DMS79 treated with DMSO at 0.1 percent for 48 hours (cell line): ENCODE measurements at regions not wholly inside any gene's neighbourhood (a gene's known extent, or its start where the extent isn't known, plus 50 kb on each side); places are given as distances from the start of the nearest gene placed in this dataset.
A peak's percentile ranks its signal among the peaks of the same experiment; 100 is the strongest.
"Not testable (repeated sequence)": the region's sequence is repeated elsewhere in the genome, so short reads cannot be mapped to it uniquely, and the experiment has no call there.

ENCODE experiments used
- DNase-seq: peaks from one replicate; lab custom pipeline; 2025; lab: John Stamatoyannopoulos, UW

DNA sequence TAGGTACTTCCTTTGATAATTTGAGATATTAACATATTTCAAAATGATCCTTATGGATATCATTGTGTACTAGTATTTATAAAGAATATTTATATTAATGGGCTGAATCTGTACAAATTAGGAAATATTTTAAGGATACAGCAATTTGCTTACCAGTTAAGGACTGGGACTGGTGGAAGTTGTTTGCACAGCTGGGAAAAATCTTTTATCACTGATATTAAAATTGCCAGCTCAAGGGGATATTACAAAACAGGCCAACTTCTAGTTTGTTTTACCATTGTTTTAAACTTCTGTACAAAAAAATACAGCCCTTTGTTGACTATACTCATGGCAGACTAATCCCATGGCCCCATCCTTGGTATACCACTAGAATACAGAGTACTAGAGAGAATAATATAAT lies 133.2 kb upstream of the DDHD1 start:
- DNase-seq = no peak

DNA sequence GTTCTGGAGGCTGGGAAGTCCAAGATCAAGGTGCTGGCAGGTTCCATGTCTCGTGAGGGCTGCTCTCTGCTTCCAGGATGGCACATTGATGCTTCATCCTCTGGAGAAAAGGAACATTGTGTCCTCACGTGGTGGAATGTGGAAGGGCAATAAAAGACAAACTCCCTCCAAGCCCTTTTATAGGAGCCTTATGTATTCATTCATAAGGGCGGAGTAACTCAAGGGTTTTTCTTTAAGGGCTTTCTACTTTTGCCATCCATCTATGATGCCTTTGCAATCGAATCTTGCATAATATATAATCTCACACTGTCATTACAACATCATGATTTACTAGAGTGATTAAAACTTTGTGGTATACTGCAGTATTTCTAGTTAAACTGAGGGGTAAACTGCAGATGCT lies 132.7 kb upstream of the DDHD1 start:
- no peak for DNase-seq

DNA sequence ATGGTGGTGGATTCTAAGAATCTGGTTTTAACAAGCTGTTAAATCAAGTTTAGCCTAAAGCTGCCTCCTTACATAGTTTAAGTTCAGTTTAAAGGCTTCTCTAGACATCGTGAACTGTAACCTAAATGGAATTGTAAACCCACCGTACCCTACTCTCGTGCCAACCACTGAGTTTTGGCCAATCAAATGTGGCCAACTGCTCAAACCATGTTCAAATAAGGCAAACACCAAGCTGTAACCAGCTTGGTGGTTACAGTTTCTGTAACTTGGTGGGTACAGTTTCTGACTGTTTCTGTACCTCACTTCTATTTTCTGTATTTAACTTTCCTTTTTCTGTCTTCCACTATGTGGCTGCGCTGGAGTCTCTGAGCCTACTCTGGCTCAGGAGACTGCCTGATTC lies 131.9 kb upstream of the DDHD1 start:
- no peak for DNase-seq

GRCh38 chr14:53278602-53279506 lies 125.7 kb upstream of the DDHD1 start:
- no peak for DNase-seq

- no peak for DNase-seq
These were observed 120.5 kb upstream of the DDHD1 start for GRCh38 chr14:53273671-53274072.

DNA sequence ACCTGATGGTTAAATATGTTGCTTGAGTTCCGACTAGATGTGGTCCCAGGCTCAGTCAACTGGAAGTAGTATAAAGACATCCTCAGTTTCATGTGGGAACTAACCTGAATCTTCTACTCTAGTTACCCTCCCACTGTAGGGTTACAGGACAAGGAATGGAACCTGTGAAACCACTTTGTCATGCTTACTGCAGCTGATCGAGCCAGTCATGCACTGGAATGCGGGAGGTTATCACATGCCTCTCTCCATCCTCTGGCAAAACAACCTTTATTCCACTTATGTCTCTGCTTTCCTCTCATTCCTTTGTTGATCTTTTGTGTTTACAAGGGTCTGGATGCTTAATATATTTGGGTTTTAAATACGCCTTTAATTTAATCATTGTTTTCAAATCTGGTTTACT lies 111.9 kb upstream of the DDHD1 start:
- DNase-seq = no peak

GRCh38 chr14:53260928-53261327 lies 107.8 kb upstream of the DDHD1 start:
- DNase-seq = no peak

DNA sequence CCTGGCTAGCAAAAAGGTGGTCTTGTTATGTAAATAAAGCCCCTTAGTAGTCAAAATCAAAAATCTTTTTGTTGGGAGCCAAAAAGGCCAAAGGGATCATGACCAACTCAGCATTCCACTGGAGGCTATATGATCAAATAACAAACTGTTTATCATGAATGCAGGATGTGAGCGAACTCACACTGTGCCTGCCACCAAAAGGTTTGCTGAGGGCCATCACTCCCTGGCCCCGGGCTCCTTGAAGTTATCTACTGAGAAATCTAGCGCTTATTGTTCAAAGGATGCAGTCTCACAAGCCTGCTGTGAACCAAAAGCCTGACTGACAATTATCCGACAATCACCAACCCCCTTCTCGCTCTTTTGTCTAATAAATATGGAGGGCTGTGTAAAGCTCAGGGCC lies 107.2 kb upstream of the DDHD1 start:
- no peak for DNase-seq

GRCh38 chr14:53252141-53252540 lies 99.0 kb upstream of the DDHD1 start:
- DNase-seq = no peak

DNA sequence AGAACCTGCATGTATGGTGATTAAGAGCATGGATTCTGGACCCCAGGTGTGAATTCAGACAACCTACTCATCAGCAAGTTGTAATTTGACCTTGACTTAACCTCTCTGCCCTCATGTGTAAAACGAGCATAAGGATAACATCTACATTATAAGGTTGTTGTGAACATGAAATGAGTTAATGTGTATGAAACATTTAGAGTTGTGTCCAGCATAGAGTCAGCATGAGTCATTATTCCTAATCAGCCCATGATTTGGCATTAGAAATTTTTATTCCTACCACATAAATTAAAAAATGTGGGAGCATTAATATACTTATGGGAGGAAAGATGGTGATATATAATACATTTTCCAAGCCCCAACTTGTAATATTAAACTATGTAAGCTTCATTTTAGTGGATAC lies 95.9 kb upstream of the DDHD1 start:
- no peak for DNase-seq

- DNase-seq = no peak
These were observed 94.7 kb upstream of the DDHD1 start for GRCh38 chr14:53247596-53248370.

DNA sequence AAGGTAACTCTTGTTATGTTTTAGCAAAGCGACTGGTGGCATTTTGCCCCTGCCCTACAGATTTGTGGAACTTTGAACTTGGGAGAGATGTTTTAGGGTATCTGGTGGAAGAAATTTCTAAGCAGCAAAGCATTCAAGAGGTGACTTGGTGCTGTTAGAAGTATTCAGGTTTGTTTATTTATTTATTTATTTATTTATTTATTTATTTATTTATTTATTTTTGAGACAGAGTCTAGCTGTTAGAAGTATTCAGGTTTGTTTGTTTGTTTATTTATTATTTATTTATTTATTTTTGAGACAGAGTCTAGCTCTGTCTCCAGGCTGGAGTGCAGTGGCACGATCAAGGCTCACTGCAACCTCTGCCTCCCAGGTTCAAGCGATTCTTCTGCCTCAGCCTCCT lies 89.8 kb upstream of the DDHD1 start:
- DNase-seq = not testable (repeated sequence)

DNA sequence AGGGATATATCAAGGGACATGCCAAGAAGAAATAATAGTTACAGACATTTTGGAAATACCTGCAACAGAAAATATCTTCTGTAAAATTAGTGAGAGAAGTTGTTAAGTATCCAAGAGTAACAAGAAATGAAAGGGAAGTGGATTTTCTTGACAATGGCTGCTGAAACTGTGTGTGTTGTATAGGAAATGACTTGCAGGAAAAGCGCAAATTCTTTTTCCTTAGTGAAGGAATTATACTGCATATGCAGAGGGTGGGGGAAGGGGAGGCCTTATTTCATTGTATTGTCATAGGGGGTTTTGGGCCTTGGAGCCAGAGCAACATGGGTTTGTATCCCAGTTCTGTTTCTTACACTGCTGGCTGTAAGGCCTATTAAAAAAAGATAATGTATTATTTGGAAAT lies 84.4 kb upstream of the DDHD1 start:
- DNase-seq = no peak

DNA sequence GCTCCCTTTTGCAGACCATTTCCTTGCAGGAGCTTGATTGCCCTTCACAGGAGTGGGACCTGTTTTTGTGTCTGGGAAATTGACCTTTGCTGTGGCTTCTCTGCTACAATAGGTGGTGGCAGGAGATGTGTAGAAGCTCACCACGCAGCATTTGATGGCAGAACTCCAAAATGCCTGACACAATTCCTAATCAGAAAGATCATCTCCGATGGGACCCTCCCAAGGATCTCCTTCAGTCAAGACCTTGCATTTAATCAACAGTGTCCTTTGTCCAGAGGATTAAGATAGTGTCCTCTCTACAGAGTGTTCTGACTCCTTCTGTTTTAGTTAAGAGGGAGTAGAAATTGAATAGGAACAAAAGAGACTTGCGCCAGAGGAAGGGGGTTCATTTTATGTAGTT lies 83.6 kb upstream of the DDHD1 start:
- DNase-seq = no peak

- DNase-seq = no peak
These were observed 78.0 kb upstream of the DDHD1 start for GRCh38 chr14:53231171-53231570.

- no peak for DNase-seq
These were observed 75.8 kb upstream of the DDHD1 start for GRCh38 chr14:53228966-53229365.

- DNase-seq = no peak
These were observed 74.1 kb upstream of the DDHD1 start for GRCh38 chr14:53227154-53227718.

DNA sequence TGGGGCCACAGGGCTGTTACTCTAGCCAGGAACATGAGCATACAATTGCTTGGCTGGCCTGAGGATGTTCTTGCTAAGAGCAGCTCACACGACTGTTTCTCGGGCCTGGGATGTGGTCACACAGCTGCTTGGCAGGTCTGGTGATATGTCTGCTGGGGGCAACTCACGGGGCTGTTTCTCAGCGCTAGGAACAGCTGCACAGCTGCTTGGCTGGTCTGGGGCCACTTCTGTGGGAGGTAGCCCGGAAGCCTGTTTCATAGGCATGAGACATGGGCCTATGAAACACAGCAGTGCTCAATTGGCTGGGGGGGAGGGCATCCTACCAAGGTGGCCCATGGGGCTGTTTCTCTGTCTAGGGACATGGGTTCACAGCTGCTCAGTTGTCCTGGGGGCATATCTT lies 73.4 kb upstream of the DDHD1 start:
- no peak for DNase-seq

- no peak for DNase-seq
These were observed 67.8 kb upstream of the DDHD1 start for GRCh38 chr14:53220914-53221313.

DNA sequence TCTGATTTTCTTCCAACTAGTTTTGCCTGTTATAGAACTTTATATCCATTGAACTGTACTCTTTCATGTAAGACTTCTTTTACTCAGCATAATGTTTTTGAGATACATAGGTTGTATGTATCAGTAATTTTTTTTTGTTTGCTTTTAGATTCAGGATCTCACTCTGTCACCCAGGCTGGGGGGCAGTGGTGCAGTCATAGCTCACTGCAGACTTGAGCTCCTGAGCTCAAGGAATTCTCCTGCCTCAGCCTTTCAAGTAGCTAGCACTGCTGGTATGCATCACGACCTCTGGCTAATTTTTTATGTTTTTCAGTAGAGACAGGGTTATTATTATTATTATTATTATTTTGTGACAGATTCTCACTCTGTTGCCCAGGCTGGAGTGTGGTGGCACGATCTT lies 65.0 kb upstream of the DDHD1 start:
- peak; percentile 67 for DNase-seq

- DNase-seq = peak; percentile 67
These were observed 64.3 kb upstream of the DDHD1 start for GRCh38 chr14:53217316-53217994.

DNA sequence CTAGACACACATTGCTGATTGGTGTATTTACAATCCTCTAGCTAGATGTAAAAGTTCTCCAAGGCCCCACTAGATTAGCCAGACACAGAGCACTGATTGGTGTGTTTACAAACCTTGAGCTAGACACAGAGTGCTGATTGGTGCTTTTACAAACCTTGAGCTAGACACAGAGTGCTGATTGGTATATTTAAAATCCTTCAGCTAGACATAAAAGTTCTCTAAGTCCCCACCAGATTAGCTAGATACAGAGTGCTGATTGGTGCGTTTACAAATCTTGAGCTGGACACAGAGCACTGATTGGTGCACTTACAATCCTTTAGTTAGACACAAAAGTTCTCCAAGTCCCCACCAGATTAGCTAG lies 63.8 kb upstream of the DDHD1 start:
- not testable (repeated sequence) for DNase-seq
